ENCODE measurements at regions not wholly inside any gene's neighbourhood (a gene's known extent, or its start where the extent isn't known, plus 50 kb on each side); places are given as distances from the start of the nearest gene placed in this dataset.

DNA sequence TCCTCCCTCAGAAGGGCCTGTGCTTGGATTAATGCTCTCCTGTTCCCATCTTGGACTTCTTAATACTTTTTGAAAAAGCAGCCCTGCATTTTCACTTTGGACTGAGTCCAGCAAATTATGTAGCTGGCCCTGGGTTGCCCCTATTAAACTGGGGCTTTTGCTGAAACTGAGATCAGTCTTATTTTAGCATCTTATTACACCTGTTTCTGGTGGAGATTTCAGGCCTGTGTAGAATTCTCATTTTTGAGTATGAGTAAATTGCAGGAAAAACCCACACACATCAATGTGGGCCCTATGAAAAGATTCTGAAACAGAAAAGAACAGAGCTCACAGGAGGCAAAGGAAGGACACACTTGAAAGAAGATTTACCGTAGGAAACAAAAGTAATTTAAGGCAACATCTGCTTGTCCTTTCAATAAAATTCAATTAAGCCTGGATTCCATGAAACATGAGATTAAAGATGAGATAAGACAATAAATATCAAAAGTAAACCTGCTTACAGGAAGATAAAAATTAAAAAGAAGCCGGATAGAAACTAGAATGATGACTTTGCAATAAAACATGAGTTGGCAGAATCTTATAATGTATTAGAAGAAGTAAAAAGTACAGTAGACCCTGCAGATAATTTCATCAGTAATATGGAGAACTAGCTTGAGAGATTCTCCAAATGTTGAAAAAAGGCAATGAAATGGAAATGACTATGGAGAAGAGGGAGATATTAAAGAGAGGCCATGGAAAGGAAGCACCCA, 90.7 kb upstream of the GCFC2 start:
- TF ChIP-seq CTCF (IDR thresholded peaks at IDR 0.05; ENCODE audit: poor library complexity) (no peak), EZH2 (IDR thresholded peaks at IDR 0.05; ENCODE audit: borderline replicate concordance) (no peak)

All from hepatocyte (in vitro differentiated cells).